ENCODE measurements at regions not wholly inside any gene's neighbourhood (a gene's known extent, or its start where the extent isn't known, plus 50 kb on each side); places are given as distances from the start of the nearest gene placed in this dataset.

DNA sequence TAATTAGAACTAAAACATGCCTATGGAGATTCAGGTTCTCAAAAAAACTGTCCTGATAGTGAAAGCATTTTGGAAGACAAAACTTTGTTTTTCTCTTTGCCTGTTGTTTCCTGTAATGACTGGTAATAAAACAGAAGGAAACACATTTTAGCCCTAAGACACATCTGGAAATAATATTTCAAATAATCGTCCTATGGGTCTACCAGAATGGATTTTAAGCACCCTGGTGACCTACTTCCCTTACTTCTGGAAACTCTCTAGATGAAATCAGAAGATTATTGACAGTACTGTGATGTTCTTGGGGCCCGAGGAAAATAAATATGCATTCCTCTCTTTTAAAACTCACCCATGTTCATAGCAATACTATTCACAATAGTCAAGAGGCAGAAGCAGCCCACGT is 110.1 kb upstream of the TLE4 start:
- no peak overlapping the region for H3K4ac ChIP-seq (ENCODE audit: low read depth in 1 of 2, low read length in 2 of 2)
- H4K8ac ChIP-seq (ENCODE audit: low read length) = no peak overlapping the region
- H3K27ac ChIP-seq (ENCODE audit: low read length, poor library complexity, severe bottlenecking) = no peak overlapping the region
- H3K27me3 ChIP-seq (ENCODE audit: control insufficient read depth in 1 of 2, insufficient read depth in 1 of 2, low read length in 2 of 2) = no peaks in the 10 kb centered on the region
- no peaks in the 10 kb centered on the region for H3K4me1 ChIP-seq (ENCODE audit: control insufficient read depth, insufficient read depth, low read depth, low read length)
- no peak overlapping the region for H3K14ac ChIP-seq (ENCODE audit: low read length in 2 of 2)
- H2BK12ac ChIP-seq (ENCODE audit: low read length in 2 of 2) = no peak overlapping the region
- H2AFZ ChIP-seq (ENCODE audit: low read depth, low read length) = no peak overlapping the region
- no peak for DNase-seq
- H3K4me3 ChIP-seq (ENCODE audit: insufficient read depth in 1 of 2, low read depth in 1 of 2, low read length in 2 of 2) = no peak overlapping the region
- H3K23ac ChIP-seq (ENCODE audit: low read length in 2 of 2) = no peak overlapping the region
- no peak overlapping the region for H3K9ac ChIP-seq (ENCODE audit: low read length)
- no peak overlapping the region for H3K18ac ChIP-seq (ENCODE audit: low read depth in 1 of 2, low read length in 2 of 2)
- H3K4me2 ChIP-seq (ENCODE audit: low read length, poor library complexity, severe bottlenecking) = no peak overlapping the region
- no peaks in the 10 kb centered on the region for H3K9me3 ChIP-seq (ENCODE audit: control insufficient read depth, low read length)
- no peak overlapping the region for H2BK15ac ChIP-seq (ENCODE audit: low read depth, poor library complexity, severe bottlenecking)
- H2AK5ac ChIP-seq (ENCODE audit: low read length, severe bottlenecking) = no peak overlapping the region
- H3K79me1 ChIP-seq (replicated peaks; ENCODE audit: low read length, poor library complexity, severe bottlenecking) = no peaks in the 10 kb centered on the region
- no peak overlapping the region for H4K91ac ChIP-seq (ENCODE audit: low read length)
- no peak overlapping the region for H2BK120ac ChIP-seq (ENCODE audit: low read depth, low read length)
- no peak overlapping the region for H2BK5ac ChIP-seq (ENCODE audit: low read depth, low read length, poor library complexity, severe bottlenecking)
- 42% methylated on average over 2 of the region's 3 CpGs for WGBS
- H3K36me3 ChIP-seq (ENCODE audit: control insufficient read depth in 1 of 2, insufficient read depth in 2 of 2, low read depth in 1 of 2, low read length in 2 of 2) = no peaks in the 10 kb centered on the region

GRCh38 chr9:79465156-79465555 is 106.6 kb upstream of the TLE4 start:
- H3K27ac ChIP-seq (ENCODE audit: low read length, poor library complexity, severe bottlenecking) = no peak overlapping the region
- no peak overlapping the region for H2BK5ac ChIP-seq (ENCODE audit: low read depth, low read length, poor library complexity, severe bottlenecking)
- no peak overlapping the region for H3K18ac ChIP-seq (ENCODE audit: low read depth in 1 of 2, low read length in 2 of 2)

GRCh38 chr9:79469164-79469563 is 102.6 kb upstream of the TLE4 start:
- Histone ChIP-seq H2BK5ac (ENCODE audit: low read depth, low read length, poor library complexity, severe bottlenecking) (no peak overlapping the region), H3K18ac (ENCODE audit: low read depth in 1 of 2, low read length in 2 of 2) (no peak overlapping the region), H3K36me3 (ENCODE audit: control insufficient read depth in 1 of 2, insufficient read depth in 2 of 2, low read depth in 1 of 2, low read length in 2 of 2) (no peaks in the 10 kb centered on the region), H4K91ac (ENCODE audit: low read length) (no peak overlapping the region), H3K4me2 (ENCODE audit: low read length, poor library complexity, severe bottlenecking) (no peak overlapping the region), H3K4me3 (ENCODE audit: insufficient read depth in 1 of 2, low read depth in 1 of 2, low read length in 2 of 2) (no peak overlapping the region), H2BK15ac (ENCODE audit: low read depth, poor library complexity, severe bottlenecking) (no peak overlapping the region), H2AFZ (ENCODE audit: low read depth, low read length) (no peak overlapping the region), H3K4ac (ENCODE audit: low read depth in 1 of 2, low read length in 2 of 2) (no peak overlapping the region), H3K4me1 (ENCODE audit: control insufficient read depth, insufficient read depth, low read depth, low read length) (no peaks in the 10 kb centered on the region), H3K14ac (ENCODE audit: low read length in 2 of 2) (no peak overlapping the region), H2AK5ac (ENCODE audit: low read length, severe bottlenecking) (no peak overlapping the region), H3K9ac (ENCODE audit: low read length) (no peak overlapping the region), H3K9me3 (ENCODE audit: control insufficient read depth, low read length) (no peaks in the 10 kb centered on the region), H3K27ac (ENCODE audit: low read length, poor library complexity, severe bottlenecking) (no peak overlapping the region), H3K79me1 (replicated peaks; ENCODE audit: low read length, poor library complexity, severe bottlenecking) (no peaks in the 10 kb centered on the region), H2BK12ac (ENCODE audit: low read length in 2 of 2) (no peak overlapping the region), H4K8ac (ENCODE audit: low read length) (no peak overlapping the region), H3K23ac (ENCODE audit: low read length in 2 of 2) (no peak overlapping the region), H3K27me3 (ENCODE audit: control insufficient read depth in 1 of 2, insufficient read depth in 1 of 2, low read length in 2 of 2) (no peaks in the 10 kb centered on the region), H2BK120ac (ENCODE audit: low read depth, low read length) (no peak overlapping the region)
- DNase-seq = no peak
- WGBS = 100% methylated on average over 1 of the region's 2 CpGs

More at GRCh38 chr9:79465156-79465555, 106.6 kb upstream of the TLE4 start:
- no peak overlapping the region for H3K4me3 ChIP-seq (ENCODE audit: insufficient read depth in 1 of 2, low read depth in 1 of 2, low read length in 2 of 2)
- no peak overlapping the region for H3K23ac ChIP-seq (ENCODE audit: low read length in 2 of 2)
- H3K36me3 ChIP-seq (ENCODE audit: control insufficient read depth in 1 of 2, insufficient read depth in 2 of 2, low read depth in 1 of 2, low read length in 2 of 2) = no peaks in the 10 kb centered on the region
- no peaks in the 10 kb centered on the region for H3K4me1 ChIP-seq (ENCODE audit: control insufficient read depth, insufficient read depth, low read depth, low read length)
- H4K91ac ChIP-seq (ENCODE audit: low read length) = no peak overlapping the region
- H3K9me3 ChIP-seq (ENCODE audit: control insufficient read depth, low read length) = no peaks in the 10 kb centered on the region
- H3K27me3 ChIP-seq (ENCODE audit: control insufficient read depth in 1 of 2, insufficient read depth in 1 of 2, low read length in 2 of 2) = no peaks in the 10 kb centered on the region
- no peak overlapping the region for H3K4me2 ChIP-seq (ENCODE audit: low read length, poor library complexity, severe bottlenecking)
- H3K9ac ChIP-seq (ENCODE audit: low read length) = no peak overlapping the region
- no peak overlapping the region for H2BK120ac ChIP-seq (ENCODE audit: low read depth, low read length)
- no peak overlapping the region for H3K14ac ChIP-seq (ENCODE audit: low read length in 2 of 2)
- no peak for DNase-seq
- no peak overlapping the region for H2AFZ ChIP-seq (ENCODE audit: low read depth, low read length)
- H3K79me1 ChIP-seq (replicated peaks; ENCODE audit: low read length, poor library complexity, severe bottlenecking) = no peaks in the 10 kb centered on the region
- no peak overlapping the region for H3K4ac ChIP-seq (ENCODE audit: low read depth in 1 of 2, low read length in 2 of 2)
- no peak overlapping the region for H2BK15ac ChIP-seq (ENCODE audit: low read depth, poor library complexity, severe bottlenecking)
- no peak overlapping the region for H2BK12ac ChIP-seq (ENCODE audit: low read length in 2 of 2)
- no peak overlapping the region for H2AK5ac ChIP-seq (ENCODE audit: low read length, severe bottlenecking)
- no peak overlapping the region for H4K8ac ChIP-seq (ENCODE audit: low read length)

GRCh38 chr9:79470954-79471353 is 100.8 kb upstream of the TLE4 start:
- no peaks in the 10 kb centered on the region for H3K9me3 ChIP-seq (ENCODE audit: control insufficient read depth, low read length)
- no peak overlapping the region for H3K18ac ChIP-seq (ENCODE audit: low read depth in 1 of 2, low read length in 2 of 2)
- no peak overlapping the region for H2AFZ ChIP-seq (ENCODE audit: low read depth, low read length)
- H3K27me3 ChIP-seq (ENCODE audit: control insufficient read depth in 1 of 2, insufficient read depth in 1 of 2, low read length in 2 of 2) = no peaks in the 10 kb centered on the region
- no peak overlapping the region for H3K23ac ChIP-seq (ENCODE audit: low read length in 2 of 2)
- no peak overlapping the region for H2BK5ac ChIP-seq (ENCODE audit: low read depth, low read length, poor library complexity, severe bottlenecking)
- H4K8ac ChIP-seq (ENCODE audit: low read length) = no peak overlapping the region
- no peak overlapping the region for H2BK12ac ChIP-seq (ENCODE audit: low read length in 2 of 2)
- no peak overlapping the region for H2AK5ac ChIP-seq (ENCODE audit: low read length, severe bottlenecking)
- no peak overlapping the region for H2BK15ac ChIP-seq (ENCODE audit: low read depth, poor library complexity, severe bottlenecking)
- H3K9ac ChIP-seq (ENCODE audit: low read length) = no peak overlapping the region
- 91% methylated on average over 2 of the region's 2 CpGs for WGBS
- H3K4me1 ChIP-seq (ENCODE audit: control insufficient read depth, insufficient read depth, low read depth, low read length) = no peaks in the 10 kb centered on the region
- H3K4me2 ChIP-seq (ENCODE audit: low read length, poor library complexity, severe bottlenecking) = no peak overlapping the region
- no peak overlapping the region for H3K27ac ChIP-seq (ENCODE audit: low read length, poor library complexity, severe bottlenecking)
- no peak overlapping the region for H3K14ac ChIP-seq (ENCODE audit: low read length in 2 of 2)
- no peak overlapping the region for H3K4me3 ChIP-seq (ENCODE audit: insufficient read depth in 1 of 2, low read depth in 1 of 2, low read length in 2 of 2)
- no peaks in the 10 kb centered on the region for H3K36me3 ChIP-seq (ENCODE audit: control insufficient read depth in 1 of 2, insufficient read depth in 2 of 2, low read depth in 1 of 2, low read length in 2 of 2)
- H2BK120ac ChIP-seq (ENCODE audit: low read depth, low read length) = no peak overlapping the region
- no peaks in the 10 kb centered on the region for H3K79me1 ChIP-seq (replicated peaks; ENCODE audit: low read length, poor library complexity, severe bottlenecking)
- H3K4ac ChIP-seq (ENCODE audit: low read depth in 1 of 2, low read length in 2 of 2) = no peak overlapping the region
- H4K91ac ChIP-seq (ENCODE audit: low read length) = no peak overlapping the region
- DNase-seq = no peak
